AG08395 (cell line): ENCODE measurements at regions not wholly inside any gene's neighbourhood (a gene's known extent, or its start where the extent isn't known, plus 50 kb on each side); places are given as distances from the start of the nearest gene placed in this dataset.

ENCODE experiments used
- DNase-seq: peaks from one replicate; pipeline ENCODE4 v3.0.0; 2012; ENCODE audit warnings: mixed read lengths, low spot score

DNA sequence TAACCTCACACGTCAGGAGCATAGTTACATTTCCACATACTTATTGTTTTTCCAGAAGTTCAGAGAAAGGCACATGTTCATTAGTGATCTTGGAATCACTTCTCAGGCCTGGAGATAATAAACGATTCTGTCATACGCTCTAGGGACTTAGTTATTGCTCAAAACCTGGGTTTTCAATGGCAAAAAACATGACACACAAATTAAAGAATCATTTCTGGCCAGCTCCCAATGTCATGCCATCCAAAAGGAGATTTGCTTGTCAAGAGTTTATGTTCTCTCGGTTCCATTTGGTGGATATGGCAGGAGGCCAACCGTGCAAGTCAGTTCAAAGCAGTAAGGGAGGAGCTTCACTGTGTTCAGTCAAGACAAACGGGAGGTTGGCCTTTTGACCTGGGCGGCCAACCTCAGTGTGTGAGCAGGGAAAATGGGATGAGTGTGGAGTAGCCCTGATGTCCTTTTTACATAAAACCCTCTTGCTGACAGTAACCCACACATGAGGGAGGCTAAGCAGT, 123.4 kb downstream of the NXNL2 start:
- DNase-seq = peak; percentile 35

GRCh38 chr9:88659126-88659525, 124.1 kb downstream of the NXNL2 start:
- no peak for DNase-seq

GRCh38 chr9:88660611-88661010, 125.6 kb downstream of the NXNL2 start:
- DNase-seq = no peak

DNA sequence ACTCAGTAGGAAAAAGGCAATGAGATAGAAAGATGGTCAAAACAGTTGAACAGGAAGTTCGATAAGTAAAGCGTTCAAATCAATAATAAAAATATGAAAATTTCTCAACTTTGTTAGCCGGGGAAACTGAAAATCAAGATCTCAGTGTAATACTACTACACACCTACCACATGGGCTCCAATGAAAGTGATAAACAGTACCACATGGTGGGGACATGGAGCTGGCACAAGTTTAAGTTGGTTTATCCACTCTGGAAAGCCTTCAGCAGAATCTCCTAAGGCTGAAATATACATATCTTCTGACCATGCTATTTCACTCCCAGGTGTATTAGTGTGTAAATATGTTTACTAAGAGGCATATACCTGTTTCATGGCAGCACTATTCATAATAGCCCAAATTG, 126.8 kb downstream of the NXNL2 start:
- DNase-seq = no peak

DNA sequence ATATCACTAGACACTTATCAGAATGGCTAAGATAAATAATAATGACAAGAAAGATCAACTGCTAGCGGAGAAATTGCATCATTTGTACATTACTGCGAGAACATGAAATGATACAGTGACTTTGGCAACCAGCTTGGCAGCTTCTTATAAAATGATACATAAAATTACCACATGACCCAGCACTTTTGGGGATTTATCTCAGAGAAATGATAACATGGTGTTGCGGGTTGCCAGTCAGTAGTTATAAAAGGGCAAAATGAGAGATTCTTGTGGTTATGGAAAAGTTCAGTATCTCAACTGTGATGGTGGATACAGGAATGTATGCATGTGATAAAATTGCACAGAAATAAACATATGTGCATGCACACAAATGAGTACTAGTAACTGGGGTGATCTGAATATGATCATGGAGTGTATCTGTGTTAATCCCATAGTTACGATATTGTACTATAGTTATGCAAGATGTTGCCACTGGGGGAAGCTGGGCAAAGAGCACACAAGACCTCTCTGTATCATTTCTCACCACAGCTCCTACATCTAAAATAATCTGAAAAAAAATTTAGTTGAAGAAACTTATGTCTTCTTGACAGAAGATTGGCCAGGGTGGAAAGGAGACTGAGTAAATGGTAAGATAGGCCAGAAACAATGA, 128.9 kb downstream of the NXNL2 start:
- DNase-seq = no peak

- no peak for DNase-seq
Measured at GRCh38 chr9:88664773-88665172, 129.8 kb downstream of the NXNL2 start.

- DNase-seq = no peak
Measured at GRCh38 chr9:88672874-88673689, 138.1 kb downstream of the NXNL2 start.

DNA sequence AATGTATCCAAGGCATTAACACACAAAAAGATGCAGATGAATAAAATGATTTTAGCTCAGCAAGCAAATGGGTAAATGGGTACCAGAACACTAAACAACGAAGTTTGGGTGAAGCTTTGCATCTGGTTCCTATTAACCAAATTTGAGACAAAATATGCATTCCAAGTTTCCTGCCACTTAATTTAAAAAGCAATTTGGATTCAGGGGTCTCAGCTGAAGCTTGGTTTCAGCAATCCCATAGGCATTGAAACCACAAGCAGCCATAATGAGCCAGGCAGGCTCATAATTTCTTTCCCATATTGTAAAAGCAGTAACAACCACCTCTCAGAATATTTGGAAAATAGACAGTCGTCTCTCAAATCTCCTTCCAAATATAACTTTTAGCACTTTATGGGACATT, 138.9 kb downstream of the NXNL2 start:
- no peak for DNase-seq

- no peak for DNase-seq
Measured at GRCh38 chr9:88676644-88677043, 141.7 kb downstream of the NXNL2 start.

- DNase-seq = no peak
Measured at GRCh38 chr9:88678008-88678407, 143.0 kb downstream of the NXNL2 start.

- no peak for DNase-seq
Measured at GRCh38 chr9:88678431-88678830, 143.5 kb downstream of the NXNL2 start.

DNA sequence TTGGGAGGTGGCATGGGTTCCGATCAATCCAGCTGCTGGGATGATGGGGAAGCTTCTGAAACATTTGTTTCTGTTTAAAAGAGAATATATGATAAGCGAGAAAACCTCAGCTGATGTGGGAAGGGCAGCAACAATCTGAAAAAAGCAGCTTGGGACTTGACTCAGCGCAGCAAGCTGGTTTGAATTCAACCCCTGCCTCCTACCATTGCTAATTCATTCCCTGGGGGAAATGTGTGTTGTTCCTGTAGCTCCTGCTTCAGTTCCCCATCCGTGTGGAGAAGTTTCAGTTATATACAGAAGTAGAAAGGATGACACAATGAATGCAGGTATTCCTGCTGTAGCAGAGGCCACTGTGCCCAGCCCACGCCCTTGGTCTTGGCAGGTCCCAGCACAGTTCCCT, 145.1 kb downstream of the NXNL2 start:
- no peak for DNase-seq

GRCh38 chr9:88680505-88681160, 145.7 kb downstream of the NXNL2 start:
- DNase-seq = no peak

DNA sequence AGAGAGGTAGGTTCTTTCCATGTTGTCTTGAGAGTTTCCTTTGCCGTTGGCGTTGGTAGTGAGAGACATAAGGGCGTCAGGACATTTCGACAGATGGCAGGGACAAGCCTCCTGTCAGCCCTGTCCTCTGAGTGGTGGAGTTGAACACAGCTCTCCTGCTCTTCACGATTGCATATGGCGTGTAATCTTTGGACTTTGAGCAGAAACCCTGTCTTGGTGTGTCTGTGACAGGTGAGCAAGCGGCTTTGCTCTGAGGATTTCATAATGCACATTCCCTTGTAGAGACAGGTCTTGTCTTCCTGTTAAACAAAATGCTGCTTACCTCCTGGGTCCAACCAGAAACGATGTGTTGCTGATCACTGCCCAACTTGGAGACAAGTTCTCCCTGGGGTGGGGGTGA, 146.5 kb downstream of the NXNL2 start:
- no peak for DNase-seq

DNA sequence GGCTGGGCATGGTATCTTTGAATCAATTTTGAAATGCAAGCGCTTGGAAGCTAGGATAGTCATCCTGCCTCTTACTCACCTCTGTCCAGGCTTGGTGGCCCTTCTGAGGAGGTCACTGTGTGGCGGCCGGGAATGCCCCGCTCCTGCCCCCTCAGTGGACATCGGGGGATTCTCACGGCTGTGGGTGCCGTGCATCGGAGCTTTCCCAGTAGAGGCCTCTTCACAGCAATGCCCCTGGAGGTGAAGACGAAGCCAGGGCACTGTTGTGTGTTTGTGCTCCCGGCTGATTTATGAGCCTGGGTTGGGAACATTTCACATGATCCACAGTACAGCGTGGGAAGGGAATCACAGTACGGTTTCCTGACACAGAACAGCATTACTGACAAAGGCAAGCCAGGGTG, 147.5 kb downstream of the NXNL2 start:
- DNase-seq = no peak

DNA sequence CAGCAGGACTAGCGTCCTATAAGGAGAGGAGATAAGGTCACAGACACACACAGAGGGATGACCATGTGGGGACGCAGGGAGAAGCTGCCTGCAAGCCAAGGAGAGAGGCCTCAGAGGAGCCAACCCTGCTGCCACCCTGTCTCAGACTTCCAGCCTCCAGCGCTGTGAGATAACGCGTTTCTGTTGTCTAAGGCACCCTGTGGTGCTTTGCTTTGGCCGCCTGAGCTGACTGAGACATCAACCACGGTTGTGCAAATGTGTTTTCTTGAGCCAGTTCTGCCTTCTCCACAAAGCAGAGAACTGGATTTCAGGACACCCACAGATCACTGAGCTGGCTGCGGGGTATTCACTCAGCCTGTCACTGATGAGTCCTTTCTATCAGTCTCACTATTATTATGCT, 149.1 kb downstream of the NXNL2 start:
- no peak for DNase-seq

GRCh38 chr9:88684845-88685244, 149.9 kb downstream of the NXNL2 start:
- DNase-seq = no peak

GRCh38 chr9:88685966-88686365, 151.0 kb downstream of the NXNL2 start:
- DNase-seq = no peak

DNA sequence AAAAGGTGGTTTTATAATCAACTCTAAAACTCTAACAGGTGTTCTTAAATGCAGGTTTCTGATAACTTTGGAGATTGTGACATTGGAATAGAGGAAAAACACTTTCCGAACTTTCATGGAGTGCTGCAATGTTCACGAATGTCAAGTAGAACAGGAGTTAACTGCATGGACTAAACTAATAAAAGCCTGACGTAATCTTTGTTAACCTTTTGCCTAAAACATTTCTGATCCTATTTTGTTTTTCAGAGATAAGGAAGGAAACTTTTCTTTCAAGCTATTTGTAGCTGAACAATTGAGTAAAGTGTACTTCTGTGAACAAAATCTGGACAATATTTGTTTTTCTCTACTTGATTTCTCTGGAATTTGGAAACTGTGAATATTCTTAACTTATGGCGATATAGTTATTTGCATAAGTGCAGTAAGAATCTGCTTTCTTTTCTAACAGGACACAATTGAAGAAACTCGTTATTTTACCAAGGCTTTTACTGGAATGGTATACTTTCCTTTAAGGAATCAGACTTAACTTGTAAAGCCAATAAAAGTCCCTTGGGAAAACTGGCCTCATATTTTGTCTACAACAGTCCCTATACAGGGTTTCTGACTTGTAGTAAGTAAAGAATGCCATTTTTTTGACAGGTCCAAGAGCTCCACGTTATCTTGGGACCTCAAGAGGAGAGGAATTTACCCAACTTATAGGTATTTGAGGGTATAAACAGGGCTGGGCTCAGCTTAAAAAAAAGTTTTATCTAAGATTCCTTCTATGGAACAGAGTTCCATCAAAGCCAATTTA, 154.7 kb downstream of the NXNL2 start:
- DNase-seq = no peak

GRCh38 chr9:88690628-88691027, 155.7 kb downstream of the NXNL2 start:
- DNase-seq = no peak

DNA sequence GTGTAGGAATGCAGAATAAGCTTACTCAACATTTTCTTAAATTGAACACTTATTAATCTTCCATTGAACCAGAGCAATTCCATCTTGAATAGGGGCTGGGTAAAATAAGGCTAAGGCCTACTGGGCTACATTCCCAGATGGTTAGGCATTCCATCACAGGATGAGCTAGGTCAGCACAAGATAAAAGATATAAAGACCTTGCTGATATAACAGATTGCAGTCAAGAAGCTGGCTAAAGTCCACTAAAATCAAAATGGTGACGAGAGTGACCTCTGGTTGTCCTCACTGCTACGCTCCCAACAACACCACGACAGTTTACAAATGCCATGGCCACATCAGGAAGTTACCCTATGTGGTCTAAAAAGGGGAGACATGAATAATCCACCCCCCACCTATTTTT, 156.1 kb downstream of the NXNL2 start:
- DNase-seq = no peak

- no peak for DNase-seq
Measured at GRCh38 chr9:88691811-88692210, 156.8 kb downstream of the NXNL2 start.
